ENCODE measurements at regions not wholly inside any gene's neighbourhood (a gene's known extent, or its start where the extent isn't known, plus 50 kb on each side); places are given as distances from the start of the nearest gene placed in this dataset.

- no peak for TF ChIP-seq SIN3B (IDR thresholded peaks at IDR 0.05; ENCODE audit: low read depth)
- TF ChIP-seq ZNF384 (IDR thresholded peaks at IDR 0.05; ENCODE audit: low read depth, low read length) = no peak
- no peak for TF ChIP-seq ZBTB33 (CRISPR knock-in tag; IDR thresholded peaks at IDR 0.05)
- TF ChIP-seq RUNX1 (IDR thresholded peaks at IDR 0.05; ENCODE audit: low read depth) = no peak
- TF ChIP-seq TRIM28 (IDR thresholded peaks at IDR 0.05) = no peak
- TF ChIP-seq MYNN (IDR thresholded peaks at IDR 0.05) = no peak
- no peak for TF ChIP-seq MYNN (CRISPR knock-in tag; IDR thresholded peaks at IDR 0.05)
- TF ChIP-seq POLR3G (IDR thresholded peaks at IDR 0.05; ENCODE audit: extremely low read depth, insufficient read length, insufficient replicate concordance) = no peak
- no peak for TF ChIP-seq MAZ (CRISPR knock-in tag; conservative IDR thresholded peaks at IDR 0.05 in 1 of 2, IDR thresholded peaks at IDR 0.05 in 1 of 2)
- TF ChIP-seq RAD21 (CRISPR knock-in tag; conservative IDR thresholded peaks at IDR 0.05 in 1 of 2, IDR thresholded peaks at IDR 0.05 in 1 of 2) = no peak
- no peak for TF ChIP-seq ZBTB11 (CRISPR knock-in tag; IDR thresholded peaks at IDR 0.05)
- TF ChIP-seq PTTG1 (tag; IDR thresholded peaks at IDR 0.05; ENCODE audit: low read depth) = no peak
- TF ChIP-seq FOXM1 (IDR thresholded peaks at IDR 0.05; ENCODE audit: low read depth) = no peak
- no peak for TF ChIP-seq FOXM1 (CRISPR knock-in tag; IDR thresholded peaks at IDR 0.05; ENCODE audit: low read depth)
- TF ChIP-seq NFYB (IDR thresholded peaks at IDR 0.05; ENCODE audit: extremely low read depth, insufficient read length) = no peak
These were observed 101.4 kb upstream of the GLI3 start for GRCh38 chr7:42338231-42338915.

Measured in K562 (cell line).